ENCODE measurements at regions not wholly inside any gene's neighbourhood (a gene's known extent, or its start where the extent isn't known, plus 50 kb on each side); places are given as distances from the start of the nearest gene placed in this dataset.

GRCh38 chr4:124015766-124016165 is 619.2 kb downstream of the SPRY1 start:
- TF ChIP-seq CTCF (IDR thresholded peaks at IDR 0.05; ENCODE audit: low read length) (no peak), EZH2phosphoT487 (IDR thresholded peaks at IDR 0.05; ENCODE audit: low read length) (no peak)

Data from MM.1S (cell line).